IMR-90 (cell line): ENCODE measurements at regions not wholly inside any gene's neighbourhood (a gene's known extent, or its start where the extent isn't known, plus 50 kb on each side); places are given as distances from the start of the nearest gene placed in this dataset.

Source experiments
- ATAC-seq: fragments of 200-7000 bp; cut with Tn5 transposase; 2 replicates; pipeline ENCODE4 v1.9.1; 2020; ENCODE audit warnings: low read depth, mild to moderate bottlenecking, moderate library complexity
- BruUV-seq: library from RNA; stranded (reverse); fragments of 400-500 nt; replicated peaks from 2 replicates; lab custom pipeline; 2021; lab: Mats Ljungman, UMichigan
- CTCF ChIA-PET: fragments of 300-600 bp; formaldehyde crosslinking; extraction: SDS; loops from one replicate; lab custom pipeline; 2021; ENCODE audit warnings: antibody characterized with exemption; lab: Yijun Ruan, JAX
- POLR2A ChIA-PET: fragments of 300-600 bp; sonication (Branson Sonifier 250); formaldehyde crosslinking; loops from one replicate; lab custom pipeline; 2022; ENCODE audit warnings: antibody characterized with exemption; ENCODE audit not compliant: unreplicated experiment; lab: Charles Lee
- DNase-seq: peaks from one replicate; pipeline ENCODE4 v3.0.0; 2013
- H2AFZ ChIP-seq: replicated peaks from 2 replicates; pipeline ENCODE3; 2013; ENCODE audit warnings: low read length, mild to moderate bottlenecking; ENCODE audit not compliant: poor library complexity
- H2AK5ac ChIP-seq: 2 replicates; pipeline ENCODE4 v1.6.1; 2013; ENCODE audit warnings: low read depth, low read length, inconsistent platforms
- H2AK9ac ChIP-seq: replicated peaks from 2 replicates; pipeline ENCODE3; 2013; ENCODE audit warnings: mild to moderate bottlenecking, low read depth, low read length, moderate library complexity; ENCODE audit not compliant: poor library complexity
- H2BK120ac ChIP-seq: 2 replicates; pipeline ENCODE4 v1.6.1; 2013; ENCODE audit warnings: low read depth, low read length, inconsistent platforms
- H2BK15ac ChIP-seq: 3 replicates; pipeline ENCODE4 v1.6.1; 2013; ENCODE audit warnings: low read depth, low read length, inconsistent platforms
- H2BK20ac ChIP-seq: 2 replicates; pipeline ENCODE4 v1.6.1; 2013; ENCODE audit warnings: low read depth, mild to moderate bottlenecking, inconsistent platforms, low read length, moderate library complexity
- H2BK5ac ChIP-seq: 2 replicates; pipeline ENCODE4 v1.6.1; 2013; ENCODE audit warnings: mild to moderate bottlenecking, low read depth, low read length, inconsistent platforms; ENCODE audit not compliant: poor library complexity, severe bottlenecking
- H3K14ac ChIP-seq: replicated peaks from 2 replicates; pipeline ENCODE4 v1.6.1; 2013; ENCODE audit warnings: low read depth, low read length, inconsistent platforms
- H3K18ac ChIP-seq: 2 replicates; pipeline ENCODE4 v1.6.1; 2013; ENCODE audit warnings: low read depth, low read length, control low read depth
- H3K23ac ChIP-seq: 2 replicates; pipeline ENCODE4 v1.6.1; 2013; ENCODE audit warnings: low read depth, low read length, inconsistent platforms
- H3K27ac ChIP-seq: 2 replicates; pipeline ENCODE4 v1.5.1; 2013; ENCODE audit warnings: mild to moderate bottlenecking, control low read depth, low read length; ENCODE audit not compliant: insufficient read depth
- H3K27me3 ChIP-seq: 2 replicates; pipeline ENCODE4 v1.6.1; 2013; ENCODE audit warnings: low read length; ENCODE audit not compliant: control insufficient read depth, insufficient read depth
- H3K36me3 ChIP-seq: 2 replicates; pipeline ENCODE4 v1.6.1; 2013; ENCODE audit warnings: low read length, mixed read lengths; ENCODE audit not compliant: control insufficient read depth, insufficient read depth
- H3K4ac ChIP-seq: 2 replicates; pipeline ENCODE4 v1.6.1; 2013; ENCODE audit warnings: low read depth, low read length, inconsistent platforms
- H3K4me1 ChIP-seq: 2 replicates; pipeline ENCODE4 v1.6.1; 2013; ENCODE audit warnings: low read length, mixed read lengths; ENCODE audit not compliant: control insufficient read depth, insufficient read depth
- H3K4me2 ChIP-seq: 2 replicates; pipeline ENCODE4 v1.6.1; 2013; ENCODE audit warnings: low read depth, mild to moderate bottlenecking, control low read depth, low read length, moderate library complexity
- H3K4me3 ChIP-seq: 2 replicates; pipeline ENCODE4 v1.5.1; 2013; ENCODE audit warnings: low read depth, mild to moderate bottlenecking, control low read depth, low read length, moderate library complexity; ENCODE audit not compliant: insufficient read depth
- H3K56ac ChIP-seq: 2 replicates; pipeline ENCODE4 v1.6.1; 2013; ENCODE audit warnings: low read length, inconsistent platforms; ENCODE audit not compliant: insufficient read depth; ENCODE audit errors: extremely low read depth
- H3K79me1 ChIP-seq, 2 experiments: 2 replicates each; pipeline ENCODE4 v1.6.1; 2013; ENCODE audit warnings: low read length in 2 of 2, inconsistent platforms in 1 of 2, low read depth in 1 of 2
- H3K9ac ChIP-seq: 2 replicates; pipeline ENCODE4 v1.6.1; 2013; ENCODE audit warnings: low read depth, low read length, control low read depth
- H3K9me1 ChIP-seq: 2 replicates; pipeline ENCODE4 v1.6.1; 2013; ENCODE audit warnings: low read length, inconsistent platforms; ENCODE audit not compliant: insufficient read depth
- H3K9me3 ChIP-seq: 2 replicates; pipeline ENCODE4 v1.6.1; 2013; ENCODE audit warnings: low read length; ENCODE audit not compliant: control insufficient read depth, insufficient read depth
- H4K20me1 ChIP-seq: 2 replicates; pipeline ENCODE4 v1.6.1; 2013; ENCODE audit warnings: low read length, inconsistent platforms; ENCODE audit not compliant: insufficient read depth
- H4K5ac ChIP-seq: 2 replicates; pipeline ENCODE4 v1.6.1; 2013; ENCODE audit warnings: mild to moderate bottlenecking, low read depth, low read length, control low read depth
- H4K8ac ChIP-seq, 2 experiments: 2 replicates each; pipeline ENCODE4 v1.6.1; 2013; ENCODE audit warnings: low read depth in 2 of 2, low read length in 2 of 2, control low read depth in 1 of 2, inconsistent platforms in 1 of 2
- H4K91ac ChIP-seq: 2 replicates; pipeline ENCODE4 v1.6.1; 2013; ENCODE audit warnings: low read depth, low read length, inconsistent platforms; ENCODE audit not compliant: insufficient read depth
- CTCF ChIP-seq: conservative IDR thresholded peaks from 2 replicates; pipeline ENCODE4 v1.5.1; 2012; ENCODE audit warnings: mild to moderate bottlenecking, low read depth, low read length, improper control_type of control experiment
- FOS ChIP-seq: fragments of 150-350 bp; IDR thresholded peaks from 2 replicates; pipeline ENCODE4 v1.6.1; 2016; ENCODE audit warnings: low read depth, low read length
- MAFK ChIP-seq: IDR thresholded peaks from 2 replicates; pipeline ENCODE4 v1.6.1; 2012; ENCODE audit warnings: low read depth, low read length, improper control_type of control experiment
- POLR2A ChIP-seq: IDR thresholded peaks from 2 replicates; pipeline ENCODE4 v1.6.1; 2012; ENCODE audit warnings: mild to moderate bottlenecking, low read depth, low read length
- RAD21 ChIP-seq: IDR thresholded peaks from 2 replicates; pipeline ENCODE4 v1.6.1; 2012; ENCODE audit warnings: low read length, improper control_type of control experiment
- SMC3 ChIP-seq: fragments of 150-350 bp; IDR thresholded peaks from 2 replicates; pipeline ENCODE4 v1.6.1; 2016; ENCODE audit warnings: low read depth, mild to moderate bottlenecking, antibody characterized with exemption, low read length, moderate library complexity
- WGBS, 2 experiments: methylation state at CpG; one replicate each; pipeline versions ENCODE4 v1.1.5 to v1.1.7; 2013; ENCODE audit warnings: missing lambda C conversion rate in 2 of 2; ENCODE audit not compliant: insufficient read length in 1 of 2; ENCODE audit errors: extremely low coverage in 2 of 2; 5-methylcytosine and 5-hydroxymethylcytosine counted together
- dilution Hi-C: fragments of 300-500 bp; cut with HindIII; formaldehyde crosslinking; loops from one replicate; pipeline ENCODE4 v1.14.3; 2018; ENCODE audit warnings: low sequenced_read_pairs; ENCODE audit not compliant: unreplicated experiment
- in situ Hi-C: fragments of 300-500 bp; cut with MboI; formaldehyde crosslinking; loops from 3 replicates; pipeline ENCODE4 v1.14.3; 2019; ENCODE audit warnings: low sequenced_read_pairs, inconsistent platforms, mixed read lengths
- intact Hi-C: fragments of 100-400 bp; cut with micrococcal nuclease; formaldehyde crosslinking; loops from 2 replicates; pipeline ENCODE4 v1.10.0; 2022

GRCh38 chr2:79219383-79219988 is 59.9 kb upstream of the REG3A start:
- CTCF ChIA-PET: interaction anchor here (0.7 kb wide), 1 partner anchor 26 kb away, joined by 3 read pairs; no protein-coding TSS in a partner anchor
- no peak overlapping the region for H4K91ac ChIP-seq
- no peak overlapping the region for H2AK5ac ChIP-seq
- ATAC-seq: no peak
- no peaks in the 10 kb centered on the region for H3K36me3 ChIP-seq
- no TSS peak for BruUV-seq
- H3K27me3 ChIP-seq: no peaks in the 10 kb centered on the region
- intact Hi-C loops: no loop called here
- H3K9ac ChIP-seq: no peak overlapping the region
- no peak overlapping the region for H2AFZ ChIP-seq
- POLR2A ChIA-PET: no interaction called here
- no peak overlapping the region for H3K18ac ChIP-seq
- 0% methylated on average over 1 of the region's 9 CpGs; no CpG with 5 or more reads in 1 of the 2 experiments for WGBS, 2 experiments
- H3K4ac ChIP-seq: no peak overlapping the region
- H3K23ac ChIP-seq: no peak overlapping the region
- no peak overlapping the region for H4K5ac ChIP-seq
- no peak overlapping the region for H3K27ac ChIP-seq
- no peak overlapping the region for H2AK9ac ChIP-seq
- H3K4me1 ChIP-seq: no peaks in the 10 kb centered on the region
- no peaks in the 10 kb centered on the region for H4K20me1 ChIP-seq
- no peak overlapping the region for H2BK5ac ChIP-seq
- in situ Hi-C loops: no loop called here
- no peak overlapping the region for H3K56ac ChIP-seq
- TF ChIP-seq SMC3: no peak
- TF ChIP-seq POLR2A: no peak
- TF ChIP-seq RAD21: peak; percentile 26; the same call in 1 of the 2 replicates
- TF ChIP-seq MAFK: no peak
- TF ChIP-seq CTCF: peak; percentile 50
- TF ChIP-seq FOS: no peak
- no peak overlapping the region for H4K8ac ChIP-seq
- no peak overlapping the region for H3K4me3 ChIP-seq
- DNase-seq: peak; percentile 19
- dilution Hi-C loops: no loop called here
- H2BK120ac ChIP-seq: no peak overlapping the region
- H2BK15ac ChIP-seq: no peak overlapping the region
- H3K14ac ChIP-seq: no peak overlapping the region
- no peak overlapping the region for H2BK20ac ChIP-seq
- no peaks in the 10 kb centered on the region for H3K9me1 ChIP-seq
- H3K4me2 ChIP-seq: no peak overlapping the region
- H3K79me1 ChIP-seq: no peaks in the 10 kb centered on the region
- H3K9me3 ChIP-seq: peaks cover 4% of the 10 kb centered on the region; the same call in 1 of the 2 replicates
